CD14-positive monocyte (primary cell): ENCODE measurements at regions not wholly inside any gene's neighbourhood (a gene's known extent, or its start where the extent isn't known, plus 50 kb on each side); places are given as distances from the start of the nearest gene placed in this dataset.

Experiments used
- DNase-seq, 3 donors: peaks; one replicate each; pipeline ENCODE4 v3.0.0-alpha.2; 2011 to 2022
- H2AFZ ChIP-seq: 2 replicates; pipeline ENCODE4 v1.6.0; 2012; ENCODE audit warnings: mild to moderate bottlenecking, low read depth, low read length, inconsistent platforms; ENCODE audit not compliant: insufficient read depth, poor library complexity, severe bottlenecking
- H3K27ac ChIP-seq, 2 donors: 1 replicate in 1 of 2; 2 replicates in 1 of 2; pipeline ENCODE4 v1.5.1; 2012 to 2013; ENCODE audit warnings: low read length in 2 of 2, control low read depth in 1 of 2, inconsistent platforms in 1 of 2, low read depth in 1 of 2, mild to moderate bottlenecking in 1 of 2
- H3K27me3 ChIP-seq, 2 donors: one replicate each; pipeline versions ENCODE4 v1.6.0 to v1.6.1; 2011 to 2013; ENCODE audit warnings: low read length in 2 of 2; ENCODE audit not compliant: control insufficient read depth in 2 of 2, insufficient read depth in 2 of 2
- H3K36me3 ChIP-seq, 2 donors: replicated peaks in 1 of 2; 1 replicate in 1 of 2; 2 replicates in 1 of 2; pipeline versions ENCODE4 v1.5.1 to v1.6.1; 2012 to 2013; ENCODE audit warnings: low read length in 2 of 2, control low read depth in 1 of 2, inconsistent platforms in 1 of 2, mild to moderate bottlenecking in 1 of 2; ENCODE audit not compliant: insufficient read depth in 2 of 2, control insufficient read depth in 1 of 2
- H3K4me1 ChIP-seq, 2 donors: 1 replicate in 1 of 2; 2 replicates in 1 of 2; pipeline versions ENCODE4 v1.5.1 to v1.6.1; 2012 to 2013; ENCODE audit warnings: low read length in 2 of 2, control low read depth in 1 of 2, inconsistent platforms in 1 of 2, mild to moderate bottlenecking in 1 of 2, moderate library complexity in 1 of 2; ENCODE audit not compliant: insufficient read depth in 2 of 2, control insufficient read depth in 1 of 2
- H3K4me2 ChIP-seq: replicated peaks from 2 replicates; pipeline ENCODE3; 2012; ENCODE audit warnings: low read length, moderate library complexity, mild to moderate bottlenecking; ENCODE audit not compliant: poor library complexity, severe bottlenecking; ENCODE audit errors: extremely low read depth
- H3K4me3 ChIP-seq, 3 experiments: fragments of 200-600 bp in 1 of 3; sonication (generic) in 1 of 3; replicated peaks in 1 of 3; 1 replicate in 2 of 3; 2 replicates in 1 of 3; pipeline ENCODE4 v1.5.1; 2011 to 2013; ENCODE audit warnings: low read length in 3 of 3, mild to moderate bottlenecking in 3 of 3, control low read depth in 2 of 3, low read depth in 2 of 3, inconsistent platforms in 1 of 3, moderate library complexity in 1 of 3
- H3K79me2 ChIP-seq: 2 replicates; pipeline ENCODE4 v1.6.0; 2012; ENCODE audit warnings: mild to moderate bottlenecking, control low read depth, inconsistent platforms, low read length, moderate library complexity; ENCODE audit not compliant: insufficient read depth
- H3K9ac ChIP-seq: 2 replicates; pipeline ENCODE4 v1.6.0; 2017; ENCODE audit warnings: low read length, mild to moderate bottlenecking; ENCODE audit not compliant: insufficient read depth, poor library complexity, severe bottlenecking
- H3K9me3 ChIP-seq, 2 donors: replicated peaks in 1 of 2; 1 replicate in 1 of 2; 2 replicates in 1 of 2; pipeline versions ENCODE4 v1.5.1 to v1.6.1; 2012 to 2013; ENCODE audit warnings: low read length in 2 of 2, control low read depth in 1 of 2; ENCODE audit not compliant: control insufficient read depth in 1 of 2, insufficient read depth in 1 of 2
- H4K20me1 ChIP-seq: 2 replicates; pipeline ENCODE4 v1.6.0; 2012; ENCODE audit warnings: mild to moderate bottlenecking, low read length, control low read depth, moderate library complexity; ENCODE audit not compliant: insufficient read depth
- H3K27ac Mint-ChIP-seq, 7 donors: one replicate each; pipeline ENCODE4 v1.8.0; 2020; ENCODE audit warnings: mild to moderate bottlenecking in 7 of 7, mixed read lengths in 7 of 7, moderate library complexity in 6 of 7, inconsistent platforms in 2 of 7
- H3K27me3 Mint-ChIP-seq, 3 donors: one replicate each; pipeline ENCODE4 v1.8.0; 2021 to 2022; ENCODE audit warnings: low read depth in 3 of 3, mild to moderate bottlenecking in 3 of 3, mixed read lengths in 3 of 3, moderate library complexity in 3 of 3, inconsistent platforms in 1 of 3
- H3K36me3 Mint-ChIP-seq, 2 donors: one replicate each; pipeline ENCODE4 v1.8.0; 2020; ENCODE audit warnings: mixed read lengths in 2 of 2, inconsistent platforms in 1 of 2, mild to moderate bottlenecking in 1 of 2
- H3K4me1 Mint-ChIP-seq: one replicate; pipeline ENCODE4 v1.8.0; 2020; ENCODE audit warnings: mild to moderate bottlenecking, mixed read lengths
- H3K4me3 Mint-ChIP-seq, 2 donors: one replicate each; pipeline ENCODE4 v1.8.0; 2020; ENCODE audit warnings: mild to moderate bottlenecking in 2 of 2, mixed read lengths in 2 of 2, moderate library complexity in 1 of 2
- H3K9me3 Mint-ChIP-seq, 7 donors: one replicate each; pipeline ENCODE4 v1.8.0; 2020 to 2022; ENCODE audit warnings: mixed read lengths in 7 of 7, mild to moderate bottlenecking in 6 of 7, moderate library complexity in 6 of 7, inconsistent platforms in 2 of 7
- CTCF ChIP-seq: fragments of 200-600 bp; IDR thresholded peaks from one replicate; pipeline ENCODE4 v1.8.0; 2022; ENCODE audit warnings: antibody characterized with exemption, mild to moderate bottlenecking
- WGBS: methylation state at CpG from one replicate; pipeline ENCODE4 v1.1.5; 2013; ENCODE audit warnings: missing lambda C conversion rate; ENCODE audit not compliant: insufficient coverage; 5-methylcytosine and 5-hydroxymethylcytosine counted together
- intact Hi-C, 2 donors: fragments of 100-400 bp; cut with micrococcal nuclease; formaldehyde crosslinking; loops; one replicate each; pipeline versions ENCODE4 v1.15.0 to v1.15.1; 2023

GRCh38 chr22:47433627-47434026, 671.2 kb downstream of the TBC1D22A start:
- peaks cover 4 to 9% of the 10 kb centered on the region in 2 donors for H3K9me3 ChIP-seq
- Mint-ChIP-seq H3K36me3 (no peaks in the 10 kb centered on the region), H3K27ac (no peak overlapping the region), H3K9me3 (peaks cover 3 to 18% (median 9%) of the 10 kb centered on the region in 7 donors), H3K27me3 (peaks cover 2 to 5% (median 2%) of the 10 kb centered on the region in 3 donors), H3K4me1 (no peaks in the 10 kb centered on the region), H3K4me3 (no peak overlapping the region)
- no peak overlapping the region for H3K27ac ChIP-seq
- H3K27me3 ChIP-seq: no peaks in the 10 kb centered on the region
- no peak overlapping the region for H3K4me3 ChIP-seq
- WGBS: 100% methylated on average over 2 of the region's 5 CpGs
- intact Hi-C loops: no loop called here
- no peak overlapping the region for H2AFZ ChIP-seq
- TF ChIP-seq CTCF: no peak
- H3K4me2 ChIP-seq: no peak overlapping the region
- H3K36me3 ChIP-seq: no peaks in the 10 kb centered on the region
- no peak for DNase-seq
- no peak overlapping the region for H3K9ac ChIP-seq
- H3K79me2 ChIP-seq: no peaks in the 10 kb centered on the region
- H3K4me1 ChIP-seq: no peaks in the 10 kb centered on the region
- no peaks in the 10 kb centered on the region for H4K20me1 ChIP-seq

GRCh38 chr22:47432683-47433082, 670.2 kb downstream of the TBC1D22A start:
- Histone ChIP-seq H3K27me3 (no peaks in the 10 kb centered on the region), H3K27ac (no peak overlapping the region), H3K9ac (no peak overlapping the region), H2AFZ (no peak overlapping the region), H3K36me3 (no peaks in the 10 kb centered on the region), H3K4me1 (no peaks in the 10 kb centered on the region), H4K20me1 (no peaks in the 10 kb centered on the region), H3K79me2 (no peaks in the 10 kb centered on the region), H3K4me2 (no peak overlapping the region), H3K9me3 (peaks cover 3 to 7% of the 10 kb centered on the region in 2 donors), H3K4me3 (no peak overlapping the region)
- H3K36me3 Mint-ChIP-seq: no peaks in the 10 kb centered on the region
- TF ChIP-seq CTCF: no peak
- WGBS: 70% methylated on average over 6 of the region's 7 CpGs
- H3K27ac Mint-ChIP-seq: no peak overlapping the region
- no peak overlapping the region for H3K4me3 Mint-ChIP-seq
- DNase-seq: no peak
- H3K4me1 Mint-ChIP-seq: no peaks in the 10 kb centered on the region
- intact Hi-C loops: no loop called here
- peaks cover 3 to 15% (median 8%) of the 10 kb centered on the region in 7 donors for H3K9me3 Mint-ChIP-seq
- H3K27me3 Mint-ChIP-seq: peaks cover 2 to 5% (median 2%) of the 10 kb centered on the region in 3 donors
